Fibroblast of lung (primary cell): ENCODE measurements at regions not wholly inside any gene's neighbourhood (a gene's known extent, or its start where the extent isn't known, plus 50 kb on each side); places are given as distances from the start of the nearest gene placed in this dataset.

Source experiments
- CTCF ChIP-seq, 2 donors: IDR thresholded peaks in 1 of 2; conservative IDR thresholded peaks in 1 of 2; 1 replicate in 1 of 2; 2 replicates in 1 of 2; pipeline ENCODE4 v1.5.1; 2011 to 2012; ENCODE audit warnings: low read length in 2 of 2, control low read depth in 1 of 2, inconsistent platforms in 1 of 2, low read depth in 1 of 2, mild to moderate bottlenecking in 1 of 2
- EZH2 ChIP-seq: IDR thresholded peaks from 2 replicates; pipeline ENCODE4 v1.5.1; 2012; ENCODE audit warnings: low read length, control low read depth, mild to moderate bottlenecking; ENCODE audit errors: missing control alignments

GRCh38 chr2:5759949-5760348 is 67.8 kb downstream of the SOX11 start:
- no peak for TF ChIP-seq CTCF (conservative IDR thresholded peaks at IDR 0.05 in 1 of 2, IDR thresholded peaks at IDR 0.05 in 1 of 2; ENCODE audit: low read depth in 1 of 2, low read length in 2 of 2)
- TF ChIP-seq EZH2: no peak
